HG02678 (cell line): ENCODE measurements at regions not wholly inside any gene's neighbourhood (a gene's known extent, or its start where the extent isn't known, plus 50 kb on each side); places are given as distances from the start of the nearest gene placed in this dataset.
"Not testable (repeated sequence)": the region's sequence is repeated elsewhere in the genome, so short reads cannot be mapped to it uniquely, and the experiment has no call there.

ENCODE experiments used
- ATAC-seq: cut with Tn5 transposase; IDR thresholded peaks from one replicate; pipeline ENCODE4 v1.9.1; 2021; ENCODE audit warnings: mild to moderate bottlenecking, moderate library complexity; ENCODE audit not compliant: unreplicated experiment

GRCh38 chr22:48819961-48820360 is 1007.7 kb downstream of the BRD1 start:
- ATAC-seq: no peak

- no peak for ATAC-seq
These were observed 1008.4 kb downstream of the BRD1 start for GRCh38 chr22:48819232-48819631.

- not testable (repeated sequence) for ATAC-seq
These were observed 1010.2 kb downstream of the BRD1 start for GRCh38 chr22:48817491-48817890.

- no peak for ATAC-seq
These were observed 1015.8 kb downstream of the BRD1 start for GRCh38 chr22:48811885-48812284.

- ATAC-seq: no peak
These were observed 1019.4 kb downstream of the BRD1 start for GRCh38 chr22:48808038-48808960.

- no peak for ATAC-seq
These were observed 1020.5 kb downstream of the BRD1 start for GRCh38 chr22:48807155-48807554.

GRCh38 chr22:48806227-48806781 is 1021.4 kb downstream of the BRD1 start:
- ATAC-seq: no peak

- ATAC-seq: no peak
These were observed 1022.2 kb downstream of the BRD1 start for GRCh38 chr22:48805516-48805915.

- ATAC-seq: no peak
These were observed 1022.8 kb downstream of the BRD1 start for GRCh38 chr22:48804811-48805301.

GRCh38 chr22:48803948-48804810 is 1023.5 kb downstream of the BRD1 start:
- no peak for ATAC-seq

GRCh38 chr22:48803171-48803947 is 1024.3 kb downstream of the BRD1 start:
- ATAC-seq: no peak

- no peak for ATAC-seq
These were observed 1025.1 kb downstream of the BRD1 start for GRCh38 chr22:48802576-48802975.

- no peak for ATAC-seq
These were observed 1026.6 kb downstream of the BRD1 start for GRCh38 chr22:48800886-48801607.

- no peak for ATAC-seq
These were observed 1027.4 kb downstream of the BRD1 start for GRCh38 chr22:48800036-48800885.

GRCh38 chr22:48799227-48799970 is 1028.3 kb downstream of the BRD1 start:
- ATAC-seq: no peak

GRCh38 chr22:48798281-48799226 is 1029.1 kb downstream of the BRD1 start:
- ATAC-seq: no peak

GRCh38 chr22:48797731-48798130 is 1029.9 kb downstream of the BRD1 start:
- no peak for ATAC-seq
